HG02763 (cell line): ENCODE measurements at regions not wholly inside any gene's neighbourhood (a gene's known extent, or its start where the extent isn't known, plus 50 kb on each side); places are given as distances from the start of the nearest gene placed in this dataset.
A peak's percentile ranks its signal among the peaks of the same experiment; 100 is the strongest.

Experiments
- ATAC-seq: cut with Tn5 transposase; IDR thresholded peaks from one replicate; pipeline ENCODE4 v1.9.1; 2021; ENCODE audit warnings: mild to moderate bottlenecking, moderate library complexity; ENCODE audit not compliant: unreplicated experiment

DNA sequence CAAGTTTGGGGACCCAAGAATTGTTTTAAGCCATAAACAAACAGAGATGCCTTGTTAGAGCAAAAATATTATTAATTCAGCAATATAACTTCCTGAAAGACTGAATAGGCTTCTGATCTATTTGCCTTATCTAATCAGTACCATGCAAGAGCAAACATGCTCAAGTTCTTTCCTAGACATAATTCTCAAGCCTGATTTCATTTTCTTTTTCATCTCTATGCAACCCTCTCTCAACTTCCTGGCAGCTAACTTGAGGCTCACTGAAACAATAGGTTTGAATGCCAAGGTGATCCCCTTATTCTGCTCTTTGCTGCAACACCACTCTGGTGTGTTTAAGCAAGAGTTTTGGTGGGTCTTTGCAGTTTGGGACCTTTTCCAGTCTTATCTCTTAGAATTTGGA is 230.9 kb upstream of the CD96 start:
- ATAC-seq, result no peak

DNA sequence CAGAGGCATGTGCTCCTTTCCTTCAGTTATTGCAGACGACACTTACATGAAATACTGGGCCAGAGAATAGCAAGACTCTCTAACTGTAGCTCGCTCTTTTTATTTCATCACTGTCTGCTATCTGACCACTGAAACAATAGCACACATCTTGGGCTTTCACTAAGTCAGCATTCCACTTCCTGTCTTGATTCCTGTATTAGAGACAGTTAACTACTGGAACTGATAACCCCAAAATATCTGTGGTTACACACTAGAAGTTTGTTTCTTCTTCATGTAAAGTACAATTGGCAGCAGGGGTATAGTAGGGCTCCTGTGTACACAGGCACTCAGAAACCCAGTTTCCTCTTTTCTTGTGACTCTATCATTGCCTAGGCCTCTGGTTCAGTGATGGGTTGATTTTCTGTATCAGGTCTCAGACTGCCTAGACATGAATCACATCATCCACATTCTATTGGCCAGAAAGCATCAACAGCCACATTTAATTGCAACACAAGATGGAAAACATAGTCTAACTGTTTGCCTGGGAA is 230.2 kb upstream of the CD96 start:
- peak; percentile 94 for ATAC-seq

DNA sequence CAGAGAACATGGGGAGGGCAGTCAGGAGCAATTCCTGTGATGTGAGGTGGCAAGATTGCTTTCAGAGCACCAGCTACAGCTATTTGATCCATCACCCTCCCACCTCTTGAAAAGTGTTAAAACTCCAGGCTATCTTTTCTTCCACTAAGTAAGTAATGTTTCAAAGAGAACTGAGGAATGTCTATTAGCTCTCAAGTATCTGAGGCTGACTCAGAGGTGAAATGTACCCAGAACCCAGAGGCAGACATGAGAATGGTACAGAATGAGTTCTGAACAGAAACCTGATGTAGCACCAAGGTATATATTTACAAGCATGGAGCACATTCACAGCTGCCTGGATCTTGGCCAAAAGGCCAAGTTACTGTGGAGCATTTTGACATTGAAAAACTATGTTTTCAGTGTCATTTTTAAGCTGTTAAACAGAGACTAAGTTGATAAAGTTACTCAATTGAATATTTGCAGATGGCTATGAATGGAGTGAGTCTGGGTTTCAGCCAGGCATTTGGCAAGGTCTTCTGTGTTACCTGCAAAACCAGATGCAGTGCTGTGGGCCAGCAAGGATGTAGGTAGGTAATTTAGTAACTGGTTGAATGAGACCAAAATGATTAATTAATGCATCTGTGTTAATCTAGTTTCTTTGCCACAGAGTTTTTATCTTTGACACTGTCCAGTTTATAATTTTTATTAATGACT is 227.7 kb upstream of the CD96 start:
- ATAC-seq, result no peak

DNA sequence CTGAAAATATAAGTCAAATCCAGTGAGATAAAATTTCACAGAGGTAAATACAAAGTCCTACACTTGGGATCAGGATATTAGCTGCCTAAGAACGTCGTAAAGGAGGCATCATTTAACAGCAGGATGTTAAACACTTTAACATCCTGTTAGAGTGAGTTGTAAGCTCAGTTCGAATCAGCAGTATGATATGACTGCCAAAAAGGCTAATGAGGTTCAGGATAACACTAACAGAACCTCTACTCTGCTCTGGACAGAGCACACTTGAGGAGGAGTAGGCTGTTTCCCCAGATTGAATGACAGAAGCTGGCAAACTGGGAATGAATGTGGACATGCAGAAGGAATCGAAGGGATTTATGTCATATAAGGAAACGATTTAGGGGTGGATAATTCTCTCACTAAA is 227.1 kb upstream of the CD96 start:
- ATAC-seq, result no peak

DNA sequence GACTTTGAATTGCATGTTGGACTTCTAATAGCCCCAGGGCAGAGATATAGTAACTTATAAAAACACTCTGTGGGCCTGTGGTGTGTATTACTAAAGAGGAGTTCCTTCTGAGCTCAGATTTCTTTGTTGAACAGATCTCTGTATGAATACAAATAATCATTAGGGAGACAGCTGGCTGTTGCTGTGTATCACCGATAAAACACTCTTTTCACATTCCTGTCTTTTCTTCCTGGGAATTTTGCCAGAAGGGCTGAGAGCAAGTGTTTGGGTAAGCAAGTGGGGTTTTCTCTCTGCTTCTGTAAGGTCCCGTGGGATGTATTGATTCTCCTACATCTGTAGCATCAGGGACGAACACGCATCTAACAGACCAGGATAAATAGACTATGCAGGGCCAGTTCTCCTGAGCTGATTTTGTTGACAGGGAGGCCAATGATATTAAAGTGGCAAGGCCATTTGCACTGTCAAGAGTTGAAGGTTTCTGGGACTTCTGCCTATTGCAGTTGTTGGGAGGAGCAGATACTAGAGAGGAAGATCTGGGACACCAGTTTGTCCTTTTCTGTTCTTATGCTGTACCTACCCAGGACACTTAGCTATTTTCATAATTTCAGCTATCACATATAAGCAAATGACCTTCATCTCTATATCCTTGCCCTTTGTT is 225.9 kb upstream of the CD96 start:
- ATAC-seq, result no peak

DNA sequence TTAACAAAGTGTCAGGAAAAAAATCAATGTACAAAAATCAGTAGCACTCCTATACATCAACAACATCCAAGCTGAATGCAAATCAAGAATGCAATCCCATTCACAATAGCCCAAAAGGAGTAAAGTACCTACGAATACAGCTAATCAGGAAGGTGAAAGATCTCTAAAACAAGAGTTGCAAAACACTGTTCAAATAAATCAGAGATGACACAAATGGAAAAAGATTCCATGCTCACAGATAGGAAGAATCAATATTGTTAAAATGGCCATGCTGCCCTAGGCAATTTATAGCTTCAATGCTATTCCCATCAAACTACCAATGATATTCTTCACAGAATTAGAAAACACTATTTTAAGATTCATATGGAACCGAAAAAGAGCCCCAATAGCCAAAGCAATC is 223.7 kb upstream of the CD96 start:
- ATAC-seq, result no peak

DNA sequence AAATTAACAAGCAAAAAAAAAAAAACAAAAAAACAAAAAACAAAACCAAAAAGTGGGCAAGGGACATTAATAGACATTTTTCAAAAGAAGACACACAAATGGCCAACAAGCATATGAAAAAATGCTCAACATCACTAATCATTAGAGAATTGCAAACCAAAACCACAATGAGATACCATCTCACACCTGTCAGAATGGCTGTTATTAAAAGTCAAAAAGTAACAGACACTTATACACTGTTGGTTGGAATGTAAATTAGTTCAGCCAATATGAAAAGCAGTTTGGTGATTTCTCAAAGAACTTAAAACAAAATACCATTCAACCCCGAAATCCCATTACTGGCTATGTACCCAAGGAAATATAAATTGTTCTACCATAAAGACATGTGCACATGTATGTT is 222.4 kb upstream of the CD96 start:
- peak; percentile 52 for ATAC-seq

DNA sequence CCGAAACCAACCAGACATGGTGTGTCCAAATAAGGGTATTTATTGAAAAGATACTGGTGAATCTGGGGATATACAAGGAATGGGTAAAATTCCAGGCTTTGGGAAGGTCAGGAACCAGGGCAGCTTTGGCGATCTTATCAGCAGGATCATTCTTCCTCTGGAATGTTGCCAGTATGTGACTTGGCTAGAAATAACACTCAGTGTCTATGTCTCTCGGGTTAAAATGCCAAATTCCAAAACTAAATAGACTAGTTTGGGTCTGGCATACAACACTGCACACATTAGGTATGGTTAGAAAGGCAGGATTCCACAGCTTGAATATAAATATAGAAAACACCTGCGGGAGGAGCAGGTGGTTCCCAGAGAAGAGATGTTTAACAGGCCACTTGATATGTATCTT is 220.2 kb upstream of the CD96 start:
- no peak for ATAC-seq

DNA sequence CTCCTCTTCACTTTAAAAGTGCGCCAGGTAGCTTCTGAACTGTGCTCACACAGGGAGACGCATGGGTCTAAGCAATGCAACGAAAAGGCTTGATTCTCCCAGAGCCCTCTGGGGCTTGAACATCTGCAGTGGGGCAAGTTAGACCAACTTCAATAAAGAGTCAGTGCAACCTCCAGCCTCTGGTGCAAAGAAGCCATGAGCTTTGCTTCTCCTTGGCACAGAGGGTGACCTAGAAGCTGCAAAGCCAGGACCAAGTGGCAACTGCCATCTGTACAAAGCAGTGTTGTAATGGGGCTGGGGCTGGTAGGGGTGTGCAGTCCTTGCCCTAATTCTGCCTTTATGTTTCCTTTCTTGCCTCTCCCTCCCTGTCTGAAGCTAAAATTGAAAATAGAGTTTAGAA is 219.0 kb upstream of the CD96 start:
- no peak for ATAC-seq

DNA sequence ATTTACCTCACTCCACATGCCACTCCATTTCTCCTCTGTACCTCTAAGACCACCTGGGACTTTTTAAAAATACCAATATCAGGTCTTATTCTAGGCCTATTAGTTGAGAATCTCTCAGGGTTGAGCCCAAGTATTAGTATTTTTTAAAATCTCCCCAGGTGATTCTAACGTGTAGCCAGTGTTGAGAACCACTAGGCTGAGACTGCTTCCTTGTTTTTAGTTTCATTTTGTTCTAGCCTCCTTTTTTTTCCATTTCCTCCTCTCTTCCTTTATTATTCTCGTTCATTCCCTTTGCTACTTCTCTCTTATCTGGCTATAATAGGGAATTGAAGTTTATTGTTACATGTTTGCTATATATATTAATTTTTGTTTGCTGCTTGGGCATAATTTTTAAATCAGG is 217.8 kb upstream of the CD96 start:
- no peak for ATAC-seq

DNA sequence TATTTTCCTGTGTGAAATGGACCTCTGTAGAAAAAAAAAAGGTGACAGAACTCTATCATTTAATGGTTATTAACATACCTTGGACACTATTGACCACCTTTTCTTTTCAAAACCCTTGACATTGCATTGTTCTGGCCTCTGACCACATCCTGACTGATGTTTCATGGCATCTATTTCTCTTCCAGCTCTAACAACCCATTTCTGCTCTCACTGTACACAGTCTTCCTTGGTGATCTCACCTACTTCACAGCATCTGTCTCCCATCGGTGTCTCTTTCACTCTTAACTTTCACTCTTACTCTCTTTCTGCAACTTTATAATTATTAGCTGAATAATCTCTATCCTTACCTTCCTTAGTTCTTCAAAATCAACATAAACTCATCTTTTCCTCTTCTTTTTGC is 217.4 kb upstream of the CD96 start:
- no peak for ATAC-seq

DNA sequence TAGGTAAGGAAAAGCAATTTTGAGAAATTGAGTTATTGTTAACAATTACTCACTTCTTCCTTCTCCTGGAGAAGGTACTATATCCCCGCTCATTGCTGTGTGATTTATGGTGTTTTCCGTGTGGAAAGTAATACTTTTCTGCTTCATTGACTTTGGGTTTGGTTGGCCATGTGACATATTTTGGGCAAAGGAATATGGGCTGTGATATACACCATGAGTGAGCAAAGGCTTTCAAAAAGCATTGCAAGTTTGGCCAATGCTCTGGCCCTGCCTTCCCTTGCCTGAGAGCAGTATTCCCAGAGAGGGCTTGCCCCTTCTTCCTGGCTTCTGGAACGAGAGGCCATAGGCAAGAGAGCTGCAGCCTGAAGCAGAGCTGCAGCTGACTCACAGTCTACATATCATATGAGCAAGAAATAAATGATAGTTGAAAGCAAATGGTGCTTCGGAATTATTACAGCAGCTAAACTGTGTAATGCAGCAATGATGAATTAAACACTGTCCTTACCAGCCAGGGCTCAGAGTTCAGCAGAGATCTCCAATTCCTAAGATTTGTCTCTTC is 216.8 kb upstream of the CD96 start:
- ATAC-seq, result no peak

DNA sequence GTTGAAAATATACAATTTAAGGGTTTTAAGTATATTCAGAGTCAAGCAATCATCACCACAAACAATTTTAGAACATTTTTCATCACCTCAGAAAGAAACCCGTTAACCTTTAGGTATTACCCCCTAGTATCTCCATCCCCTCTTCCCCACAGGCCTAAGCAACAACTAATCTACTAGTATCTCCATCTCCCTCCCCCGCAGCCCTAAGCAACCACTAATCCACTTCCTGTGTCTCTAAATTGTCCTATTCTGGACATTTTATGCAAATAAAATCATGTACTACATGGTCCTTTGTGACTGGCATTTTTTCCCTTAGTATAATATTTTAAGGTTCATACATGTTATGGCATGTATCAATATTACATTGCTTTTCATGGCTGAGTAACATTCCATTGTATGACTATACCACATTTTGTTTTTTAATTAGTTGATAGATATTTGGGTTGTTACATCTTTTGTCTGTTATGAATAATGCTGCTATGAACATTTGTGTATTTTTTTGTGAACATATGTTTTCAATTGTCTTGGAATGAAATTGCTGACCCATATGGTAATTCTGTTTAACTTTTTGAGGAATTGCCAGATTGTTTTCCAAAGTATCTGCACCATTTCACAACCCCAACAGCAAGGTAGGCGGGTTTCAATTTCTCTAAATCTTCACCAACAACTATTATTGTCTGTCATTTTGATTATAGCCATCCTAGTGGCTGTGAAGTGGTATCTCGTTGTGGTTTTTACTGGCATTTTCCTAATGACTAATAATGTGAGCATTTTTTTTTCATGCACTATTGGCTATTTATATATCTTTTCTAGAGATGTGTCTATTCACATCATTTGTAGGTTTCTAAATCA is 215.6 kb upstream of the CD96 start:
- peak; percentile 41 for ATAC-seq

DNA sequence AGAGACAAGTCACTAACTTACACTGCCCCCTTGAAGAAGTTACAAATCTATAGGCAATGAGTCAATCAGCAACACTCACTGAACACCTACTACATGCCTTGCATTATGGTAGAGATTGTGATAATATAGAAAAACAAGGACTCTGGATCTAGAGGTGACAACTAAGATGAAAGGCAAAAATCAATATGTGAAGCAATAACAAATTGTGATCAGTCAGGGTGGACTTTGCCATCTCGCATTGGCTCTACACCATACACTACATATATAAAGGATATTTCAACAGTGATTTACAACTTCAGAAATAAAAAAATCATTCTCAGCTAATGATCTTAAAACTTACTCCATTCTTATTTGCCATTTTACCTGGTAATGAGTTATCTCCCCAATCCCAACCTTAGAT is 210.7 kb upstream of the CD96 start:
- no peak for ATAC-seq

DNA sequence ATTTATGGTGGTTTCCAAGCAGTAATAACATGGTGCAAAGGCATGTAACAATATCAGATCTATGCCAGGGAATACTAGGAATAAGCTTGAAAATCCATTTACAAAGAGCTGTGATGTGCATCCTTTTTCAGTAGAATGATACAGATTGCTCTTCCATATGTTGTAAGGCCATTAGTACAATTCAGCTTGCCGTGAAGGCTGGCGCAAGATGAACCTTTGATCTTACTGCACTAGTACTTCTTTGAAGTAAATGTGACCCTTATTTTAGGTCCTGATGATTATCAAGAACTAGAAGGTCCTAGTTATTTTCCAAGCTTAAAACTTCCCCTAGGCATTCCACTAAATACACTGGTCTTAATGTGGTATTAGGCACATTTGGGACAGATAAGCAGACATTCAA is 210.1 kb upstream of the CD96 start:
- no peak for ATAC-seq

DNA sequence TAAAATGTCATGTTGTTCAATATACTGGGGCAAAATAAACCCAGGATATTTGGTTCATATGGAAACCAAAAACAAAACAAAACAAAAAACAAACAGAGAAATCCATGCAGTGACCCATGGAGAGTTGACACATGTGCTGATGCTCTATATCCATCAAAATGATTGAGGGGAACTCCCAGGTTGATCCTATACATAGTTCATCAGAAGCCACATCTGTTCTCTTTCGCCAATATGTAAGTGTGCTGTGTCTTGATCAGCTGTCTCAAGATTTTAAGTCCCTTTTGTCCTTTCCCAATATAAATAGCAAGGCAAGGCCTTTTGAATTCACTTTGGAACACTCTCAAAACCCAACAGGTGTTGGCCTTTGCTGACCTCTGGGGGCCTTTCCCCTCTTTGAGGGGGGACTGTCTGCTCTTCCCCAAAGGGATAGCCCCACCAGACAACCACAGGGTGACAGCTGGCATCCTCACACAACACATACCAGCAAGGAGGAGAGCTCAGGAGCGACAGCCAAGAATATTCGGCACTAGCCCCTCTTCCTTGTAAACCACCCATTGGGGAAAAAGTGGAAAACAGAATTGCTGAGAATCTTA is 209.4 kb upstream of the CD96 start:
- ATAC-seq, result no peak

DNA sequence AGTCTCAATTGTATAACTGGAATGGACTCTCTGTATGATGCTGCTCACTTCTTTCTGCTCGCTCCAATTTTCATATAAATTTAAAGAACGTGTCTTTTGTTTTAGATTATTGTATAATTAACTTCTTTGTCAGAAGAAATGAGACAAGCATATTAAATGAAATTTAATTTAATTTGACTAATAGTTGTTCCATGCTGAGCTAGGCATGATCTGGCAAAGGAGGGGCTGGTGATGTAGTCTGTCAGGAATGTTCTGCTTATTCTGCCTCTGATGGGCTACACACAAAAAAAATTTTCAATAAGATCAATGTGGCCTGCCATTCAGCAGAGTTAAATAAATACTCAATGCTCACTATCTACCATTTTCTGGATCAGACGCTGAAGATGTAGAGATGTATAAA is 208.4 kb upstream of the CD96 start:
- no peak for ATAC-seq

DNA sequence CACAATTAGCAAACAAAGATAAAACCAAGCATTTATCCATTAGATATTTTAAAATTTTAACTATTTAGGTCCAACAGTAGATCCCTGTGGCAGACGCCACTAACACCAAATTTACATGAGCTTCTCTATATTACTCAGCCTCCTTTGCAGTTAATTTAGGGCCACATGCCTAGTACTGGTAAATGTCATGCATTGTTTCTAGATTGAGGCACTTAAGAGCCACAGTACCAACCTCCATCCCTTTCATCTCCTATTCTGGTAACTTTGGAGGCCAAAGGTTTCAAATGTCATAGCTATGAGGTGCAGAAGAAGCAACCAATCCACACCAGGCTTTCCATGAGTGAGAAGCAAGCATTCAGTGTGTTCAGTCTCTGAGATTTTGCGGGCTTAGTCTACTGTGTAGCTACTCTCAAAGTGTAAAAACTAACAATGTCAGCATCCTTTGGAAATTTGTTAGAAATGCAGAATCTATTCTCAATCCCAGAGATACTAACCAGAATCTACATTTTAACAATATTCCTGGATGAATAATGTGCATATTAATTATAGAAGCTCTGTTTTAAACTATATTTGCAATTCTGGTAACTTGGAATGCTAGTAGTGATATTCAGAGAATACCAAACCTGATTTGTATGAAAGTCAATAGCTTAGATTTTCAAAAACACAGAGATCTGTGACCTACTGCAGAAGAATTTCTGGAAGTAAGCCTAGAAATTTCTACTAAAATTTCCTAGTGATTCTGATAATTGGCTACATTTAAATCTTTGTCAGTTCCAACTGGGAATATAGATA is 206.3 kb upstream of the CD96 start:
- ATAC-seq, result peak; percentile 53

DNA sequence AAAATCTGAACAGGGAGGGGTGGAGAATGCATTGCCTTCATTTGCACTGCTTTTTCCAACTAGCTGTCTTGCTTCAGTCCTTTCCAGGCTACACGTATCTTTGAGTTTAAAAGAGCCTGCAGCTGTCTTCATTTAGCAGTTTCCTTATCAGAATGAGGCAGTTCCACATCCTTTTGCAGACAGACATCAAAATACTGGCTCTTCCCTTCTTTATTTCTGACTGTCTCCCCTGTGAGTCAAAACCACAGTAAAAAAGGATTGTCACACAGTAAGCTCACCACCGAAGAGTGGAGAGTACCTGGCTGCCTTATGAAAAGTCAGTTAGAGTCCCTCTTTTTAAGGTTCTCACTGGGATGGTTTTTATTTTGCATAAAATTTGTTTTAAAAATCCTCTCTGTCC is 205.5 kb upstream of the CD96 start:
- no peak for ATAC-seq

DNA sequence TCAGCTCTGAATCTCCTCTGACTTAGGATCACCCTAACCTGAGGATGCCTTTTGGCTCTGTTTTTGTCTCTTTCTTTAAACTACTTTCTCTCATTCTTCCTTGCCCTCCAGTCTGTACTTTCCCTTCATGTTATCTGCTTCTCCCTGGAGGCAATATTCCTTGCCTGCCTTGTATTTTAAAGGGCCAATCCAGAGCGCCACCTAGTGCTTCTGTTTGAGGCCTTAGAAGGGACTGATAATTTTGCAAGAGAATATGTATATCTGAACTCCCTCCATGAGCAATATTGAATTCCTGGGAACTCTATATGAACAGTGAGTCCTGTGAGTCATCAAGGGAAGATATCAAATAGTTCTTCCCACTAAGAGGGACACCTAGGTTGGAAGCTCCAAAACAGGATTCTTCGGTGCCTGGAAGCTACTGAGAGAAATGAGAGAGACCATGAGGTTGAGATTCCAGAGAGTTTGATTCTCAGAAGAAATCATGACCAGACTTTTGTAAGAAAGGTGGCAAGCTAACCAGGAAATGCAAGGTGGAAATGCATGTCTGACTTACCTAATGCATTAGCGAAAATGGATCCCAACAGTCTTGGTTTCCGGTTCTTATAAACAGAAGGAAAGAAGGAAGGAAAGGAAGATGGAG is 203.8 kb upstream of the CD96 start:
- ATAC-seq, result peak; percentile 44
